ENCODE measurements at regions not wholly inside any gene's neighbourhood (a gene's known extent, or its start where the extent isn't known, plus 50 kb on each side); places are given as distances from the start of the nearest gene placed in this dataset.

GRCh38 chr7:98458090-98458875, 57.4 kb upstream of the BAIAP2L1 start:
- H3K9me2 ChIP-seq (replicated peaks; ENCODE audit: low read length): no peaks in the 10 kb centered on the region
- no peak overlapping the region for H2AFZ ChIP-seq (ENCODE audit: low read length)
- no peak overlapping the region for H3K4me3 ChIP-seq (ENCODE audit: low read length)
- H3K27ac ChIP-seq (ENCODE audit: low read length): no peak overlapping the region
- H3K9ac ChIP-seq (ENCODE audit: low read length): no peak overlapping the region
- no peaks in the 10 kb centered on the region for H3K9me3 ChIP-seq (ENCODE audit: low read length)
- ChIA-PET CTCF (interaction anchor here (0.6 kb wide), 1 partner anchor 179 kb away, joined by 12 read pairs; no protein-coding TSS in a partner anchor), POLR2A (ENCODE audit: unreplicated experiment) (no interaction called here)
- no peaks in the 10 kb centered on the region for H3K79me2 ChIP-seq (ENCODE audit: low read length)
- DNase-seq: no peak
- BruUV-seq (replicated peaks): no TSS peak
- no peaks in the 10 kb centered on the region for H3K4me1 ChIP-seq (ENCODE audit: insufficient read depth, low read length)
- 0 out of 2 replicates have a peak, but pooled peaks cover under 1% of the 10 kb centered on the region for H3K27me3 ChIP-seq (ENCODE audit: low read length)
- no peaks in the 10 kb centered on the region for H3F3A ChIP-seq (ENCODE audit: low read length, unreplicated experiment)
- no peak for ATAC-seq
- no peak overlapping the region for H3K4me2 ChIP-seq (ENCODE audit: low read length)
- no peaks in the 10 kb centered on the region for H3K36me3 ChIP-seq (ENCODE audit: low read depth, low read length)
- TF ChIP-seq EZH2 (IDR thresholded peaks at IDR 0.05; ENCODE audit: low read length, unreplicated experiment) (no peak), CTCF (conservative IDR thresholded peaks at IDR 0.05; ENCODE audit: low read depth, low read length) (no peak), EZH2phosphoT487 (IDR thresholded peaks at IDR 0.05; ENCODE audit: borderline replicate concordance, low read length) (no peak)
- no peaks in the 10 kb centered on the region for H4K20me1 ChIP-seq (ENCODE audit: low read length)
- intact Hi-C loops (cut with micrococcal nuclease): no loop called here

GRCh38 chr7:98456866-98457265, 56.0 kb upstream of the BAIAP2L1 start:
- DNase-seq: no peak
- Histone ChIP-seq H3K4me3 (ENCODE audit: low read length) (no peak overlapping the region), H3F3A (ENCODE audit: low read length, unreplicated experiment) (no peaks in the 10 kb centered on the region), H3K9ac (ENCODE audit: low read length) (no peak overlapping the region), H2AFZ (ENCODE audit: low read length) (no peak overlapping the region), H3K4me1 (ENCODE audit: insufficient read depth, low read length) (no peaks in the 10 kb centered on the region), H3K27ac (ENCODE audit: low read length) (no peak overlapping the region), H3K4me2 (ENCODE audit: low read length) (no peak overlapping the region), H4K20me1 (ENCODE audit: low read length) (no peaks in the 10 kb centered on the region), H3K27me3 (ENCODE audit: low read length) (no peaks in the 10 kb centered on the region), H3K9me3 (ENCODE audit: low read length) (no peaks in the 10 kb centered on the region), H3K79me2 (ENCODE audit: low read length) (no peaks in the 10 kb centered on the region), H3K36me3 (ENCODE audit: low read depth, low read length) (no peaks in the 10 kb centered on the region), H3K9me2 (replicated peaks; ENCODE audit: low read length) (no peaks in the 10 kb centered on the region)
- intact Hi-C loops (cut with micrococcal nuclease): no loop called here
- ChIA-PET CTCF (no interaction called here), POLR2A (ENCODE audit: unreplicated experiment) (no interaction called here)
- TF ChIP-seq EZH2 (IDR thresholded peaks at IDR 0.05; ENCODE audit: low read length, unreplicated experiment) (no peak), EZH2phosphoT487 (IDR thresholded peaks at IDR 0.05; ENCODE audit: borderline replicate concordance, low read length) (no peak), CTCF (conservative IDR thresholded peaks at IDR 0.05; ENCODE audit: low read depth, low read length) (no peak)
- ATAC-seq: no peak
- BruUV-seq (replicated peaks): no TSS peak

- Histone ChIP-seq H3K79me2 (ENCODE audit: low read length) (no peaks in the 10 kb centered on the region), H3K4me3 (ENCODE audit: low read length) (no peak overlapping the region), H3K9me2 (replicated peaks; ENCODE audit: low read length) (no peaks in the 10 kb centered on the region), H3F3A (ENCODE audit: low read length, unreplicated experiment) (no peaks in the 10 kb centered on the region), H3K36me3 (ENCODE audit: low read depth, low read length) (no peaks in the 10 kb centered on the region), H3K4me1 (ENCODE audit: insufficient read depth, low read length) (no peaks in the 10 kb centered on the region), H2AFZ (ENCODE audit: low read length) (no peak overlapping the region), H3K9me3 (ENCODE audit: low read length) (no peaks in the 10 kb centered on the region), H3K9ac (ENCODE audit: low read length) (no peak overlapping the region), H3K27me3 (ENCODE audit: low read length) (peaks cover 11% of the 10 kb centered on the region; the same call in 1 of the 2 replicates), H3K4me2 (ENCODE audit: low read length) (no peak overlapping the region), H3K27ac (ENCODE audit: low read length) (no peak overlapping the region), H4K20me1 (ENCODE audit: low read length) (no peaks in the 10 kb centered on the region)
- CTCF ChIA-PET: no interaction called here
- intact Hi-C loops (cut with micrococcal nuclease): no loop called here
- ATAC-seq (no peak), DNase-seq (no peak)
- no TSS peak for BruUV-seq (replicated peaks)
- no peak for TF ChIP-seq EZH2 (IDR thresholded peaks at IDR 0.05; ENCODE audit: low read length, unreplicated experiment)
- no peak for TF ChIP-seq CTCF (conservative IDR thresholded peaks at IDR 0.05; ENCODE audit: low read depth, low read length)
- no peak for TF ChIP-seq EZH2phosphoT487 (IDR thresholded peaks at IDR 0.05; ENCODE audit: borderline replicate concordance, low read length)
- POLR2A ChIA-PET (ENCODE audit: unreplicated experiment): no interaction called here
Measured at GRCh38 chr7:98452791-98453190, 51.9 kb upstream of the BAIAP2L1 start.

Measured in PC-3 (cell line).